OCI-LY7 (cell line): ENCODE measurements at regions not wholly inside any gene's neighbourhood (a gene's known extent, or its start where the extent isn't known, plus 50 kb on each side); places are given as distances from the start of the nearest gene placed in this dataset.

Source experiments
- CTCF ChIP-seq: fragments of 200-600 bp; sonication (generic); conservative IDR thresholded peaks from 2 replicates; pipeline ENCODE4 v1.5.1; 2014; ENCODE audit warnings: mild to moderate bottlenecking, antibody characterized with exemption, low read length, moderate library complexity, mixed read lengths
- EZH2phosphoT487 ChIP-seq: fragments of 200-600 bp; sonication (generic); IDR thresholded peaks from 2 replicates; pipeline ENCODE4 v1.6.1; 2018; ENCODE audit warnings: low read depth, borderline replicate concordance, mild to moderate bottlenecking, mixed run types, antibody characterized with exemption, low read length, moderate library complexity, mixed read lengths

GRCh38 chr17:73947966-73948355, 255.5 kb upstream of the RPL38 start:
- no peak for TF ChIP-seq CTCF
- TF ChIP-seq EZH2phosphoT487, result no peak
